Liver (tissue), 8 donors: ENCODE measurements at regions not wholly inside any gene's neighbourhood (a gene's known extent, or its start where the extent isn't known, plus 50 kb on each side); places are given as distances from the start of the nearest gene placed in this dataset.

Source experiments
- DNase-seq: peaks from one replicate; pipeline ENCODE4 v3.0.0-alpha.2; 2017; ENCODE audit warnings: low spot score
- H3K27ac ChIP-seq, 2 donors: one replicate each; pipeline ENCODE4 v1.7.0; 2013; ENCODE audit warnings: inconsistent platforms in 2 of 2, low read length in 2 of 2, control low read depth in 1 of 2, low read depth in 1 of 2, mild to moderate bottlenecking in 1 of 2
- H3K27me3 ChIP-seq, 4 donors: one replicate each; pipeline versions ENCODE4 v1.6.1 to v1.7.0; 2013; ENCODE audit warnings: low read length in 3 of 4, inconsistent platforms in 1 of 4, mild to moderate bottlenecking in 1 of 4, moderate library complexity in 1 of 4; ENCODE audit not compliant: control insufficient read depth in 4 of 4, insufficient read depth in 4 of 4
- H3K36me3 ChIP-seq, 4 donors: one replicate each; pipeline versions ENCODE4 v1.6.1 to v1.7.0; 2013; ENCODE audit warnings: low read length in 3 of 4, mild to moderate bottlenecking in 3 of 4, low read depth in 1 of 4, moderate library complexity in 1 of 4; ENCODE audit not compliant: control insufficient read depth in 4 of 4, insufficient read depth in 3 of 4
- H3K4me1 ChIP-seq, 4 donors: one replicate each; pipeline versions ENCODE4 v1.6.1 to v1.7.0; 2013; ENCODE audit warnings: low read length in 3 of 4, mild to moderate bottlenecking in 3 of 4, moderate library complexity in 1 of 4; ENCODE audit not compliant: control insufficient read depth in 4 of 4, insufficient read depth in 4 of 4
- H3K4me3 ChIP-seq, 3 donors: one replicate each; pipeline versions ENCODE4 v1.6.1 to v1.7.0; 2013; ENCODE audit warnings: low read length in 3 of 3, control low read depth in 1 of 3, low read depth in 1 of 3, mild to moderate bottlenecking in 1 of 3
- H3K9ac ChIP-seq, 2 donors: one replicate each; pipeline ENCODE4 v1.7.0; 2013; ENCODE audit warnings: low read length in 2 of 2, mild to moderate bottlenecking in 2 of 2, moderate library complexity in 2 of 2, control low read depth in 1 of 2, low read depth in 1 of 2
- H3K9me3 ChIP-seq, 4 donors: one replicate each; pipeline versions ENCODE4 v1.6.1 to v1.7.0; 2013; ENCODE audit warnings: low read length in 3 of 4; ENCODE audit not compliant: control insufficient read depth in 4 of 4
- ATF3 ChIP-seq: IDR thresholded peaks from 2 replicates; pipeline ENCODE4 v1.6.1; 2016; ENCODE audit warnings: antibody characterized with exemption
- CTCF ChIP-seq: fragments of 150-350 bp; IDR thresholded peaks from 2 replicates; pipeline ENCODE4 v1.5.1; 2017; ENCODE audit warnings: improper control_type of control experiment, low read depth, low read length; ENCODE audit not compliant: missing input control
- EGR1 ChIP-seq, 2 donors: IDR thresholded peaks; 2 replicates each; pipeline ENCODE4 v1.6.1; 2016 to 2018; ENCODE audit warnings: antibody characterized with exemption in 2 of 2, low read depth in 2 of 2
- FOXA1 ChIP-seq: IDR thresholded peaks from 2 replicates; pipeline ENCODE4 v1.6.1; 2016; ENCODE audit warnings: antibody characterized with exemption
- FOXA2 ChIP-seq: IDR thresholded peaks from 2 replicates; pipeline ENCODE4 v1.6.1; 2016; ENCODE audit warnings: antibody characterized with exemption
- GABPA ChIP-seq, 2 donors: IDR thresholded peaks in 1 of 2; conservative IDR thresholded peaks in 1 of 2; 2 replicates each; pipeline ENCODE4 v1.6.1; 2016; ENCODE audit warnings: antibody characterized with exemption in 2 of 2, mild to moderate bottlenecking in 1 of 2, moderate library complexity in 1 of 2
- HNF4A ChIP-seq, 2 donors: conservative IDR thresholded peaks; 2 replicates each; pipeline ENCODE4 v1.6.1; 2016; ENCODE audit warnings: antibody characterized with exemption in 2 of 2, mild to moderate bottlenecking in 2 of 2
- HNF4G ChIP-seq: IDR thresholded peaks from 2 replicates; pipeline ENCODE4 v1.6.1; 2016; ENCODE audit warnings: antibody characterized with exemption
- JUND ChIP-seq, 2 donors: IDR thresholded peaks; 2 replicates each; pipeline ENCODE4 v1.6.1; 2016; ENCODE audit warnings: antibody characterized with exemption in 2 of 2
- MAX ChIP-seq: IDR thresholded peaks from 2 replicates; pipeline ENCODE4 v1.6.1; 2016; ENCODE audit warnings: antibody characterized with exemption
- NR2F2 ChIP-seq: IDR thresholded peaks from 2 replicates; pipeline ENCODE4 v1.6.1; 2016; ENCODE audit warnings: antibody characterized with exemption
- RAD21 ChIP-seq, 2 donors: IDR thresholded peaks; 2 replicates each; pipeline ENCODE4 v1.6.1; 2016; ENCODE audit warnings: antibody characterized with exemption in 2 of 2, mild to moderate bottlenecking in 2 of 2
- REST ChIP-seq: IDR thresholded peaks from 2 replicates; pipeline ENCODE4 v1.6.1; 2016; ENCODE audit warnings: antibody characterized with exemption, mild to moderate bottlenecking
- RXRA ChIP-seq, 2 donors: IDR thresholded peaks; 2 replicates each; pipeline ENCODE4 v1.6.1; 2017 to 2018; ENCODE audit warnings: antibody characterized with exemption in 2 of 2, mild to moderate bottlenecking in 1 of 2
- SP1 ChIP-seq: IDR thresholded peaks from 2 replicates; pipeline ENCODE4 v1.6.1; 2018; ENCODE audit warnings: antibody characterized with exemption, mild to moderate bottlenecking
- TAF1 ChIP-seq: conservative IDR thresholded peaks from 2 replicates; pipeline ENCODE4 v1.6.1; 2016; ENCODE audit warnings: antibody characterized with exemption, mild to moderate bottlenecking
- YY1 ChIP-seq: IDR thresholded peaks from 2 replicates; pipeline ENCODE4 v1.6.1; 2016; ENCODE audit warnings: antibody characterized with exemption, mild to moderate bottlenecking
- ZBTB33 ChIP-seq: IDR thresholded peaks from 2 replicates; pipeline ENCODE4 v1.6.1; 2016; ENCODE audit warnings: antibody characterized with exemption
- WGBS: extraction: QIAGEN DNeasy Blood & Tissue Kit; methylation state at CpG from one replicate; pipeline ENCODE4 v1.1.7; 2013; 5-methylcytosine and 5-hydroxymethylcytosine counted together
- donor health status: healthy.
- donor health status: healthy.
- donor health status: healthy.
- donor health status: healthy.
- donor health status: healthy.

- TF ChIP-seq SP1 = no peak
- no peak for TF ChIP-seq RAD21 (IDR thresholded peaks at IDR 0.05)
- no peak for TF ChIP-seq EGR1 (IDR thresholded peaks at IDR 0.05; ENCODE audit: low read depth in 2 of 2)
- no peak for TF ChIP-seq FOXA2
- TF ChIP-seq ATF3 = no peak
- no peak for TF ChIP-seq TAF1
- no peak for TF ChIP-seq FOXA1
- TF ChIP-seq NR2F2 = no peak
- no peak for TF ChIP-seq HNF4A (conservative IDR thresholded peaks at IDR 0.05)
- no peak for TF ChIP-seq RXRA (IDR thresholded peaks at IDR 0.05)
- no peak for TF ChIP-seq YY1
- TF ChIP-seq CTCF = no peak
- no peak for TF ChIP-seq ZBTB33
- TF ChIP-seq JUND (IDR thresholded peaks at IDR 0.05) = no peak
- TF ChIP-seq MAX = no peak
- no peak for TF ChIP-seq GABPA (IDR thresholded peaks at IDR 0.05 in 1 of 2, conservative IDR thresholded peaks at IDR 0.05 in 1 of 2)
- TF ChIP-seq HNF4G = no peak
- Histone ChIP-seq H3K36me3 (no peaks in the 10 kb centered on the region), H3K4me1 (no peaks in the 10 kb centered on the region), H3K27me3 (peaks cover 0 to 2% (median 0%) of the 10 kb centered on the region in 4 donors), H3K9me3 (no peaks in the 10 kb centered on the region), H3K27ac (no peak overlapping the region), H3K4me3 (no peak overlapping the region), H3K9ac (no peak overlapping the region)
- whole genome bisulfite sequencing = 60% methylated on average over 5 of the region's 5 CpGs
- DNase-seq = no peak
Observed at GRCh38 chrX:20965270-20966044, 408.8 kb upstream of the CNKSR2 start.

GRCh38 chrX:20954014-20954413, 420.2 kb upstream of the CNKSR2 start:
- Histone ChIP-seq H3K27me3 (peaks cover 0 to 4% (median 0%) of the 10 kb centered on the region in 4 donors), H3K4me1 (no peaks in the 10 kb centered on the region)

More at GRCh38 chrX:20954014-20954413, 420.2 kb upstream of the CNKSR2 start:
- H3K36me3 ChIP-seq = no peaks in the 10 kb centered on the region
- TF ChIP-seq FOXA2 (no peak), GABPA (IDR thresholded peaks at IDR 0.05 in 1 of 2, conservative IDR thresholded peaks at IDR 0.05 in 1 of 2) (no peak), REST (no peak), EGR1 (IDR thresholded peaks at IDR 0.05; ENCODE audit: low read depth in 2 of 2) (no peak), YY1 (no peak), ZBTB33 (no peak), SP1 (no peak), HNF4A (conservative IDR thresholded peaks at IDR 0.05) (no peak), RXRA (IDR thresholded peaks at IDR 0.05) (no peak), JUND (IDR thresholded peaks at IDR 0.05) (no peak)
- H3K9ac ChIP-seq = no peak overlapping the region
- DNase-seq = no peak
- WGBS = 94% methylated on average over 3 of the region's 3 CpGs
- no peak overlapping the region for H3K27ac ChIP-seq
- H3K4me3 ChIP-seq = no peak overlapping the region
- H3K9me3 ChIP-seq = no peaks in the 10 kb centered on the region
